ENCODE measurements at regions not wholly inside any gene's neighbourhood (a gene's known extent, or its start where the extent isn't known, plus 50 kb on each side); places are given as distances from the start of the nearest gene placed in this dataset.

DNA sequence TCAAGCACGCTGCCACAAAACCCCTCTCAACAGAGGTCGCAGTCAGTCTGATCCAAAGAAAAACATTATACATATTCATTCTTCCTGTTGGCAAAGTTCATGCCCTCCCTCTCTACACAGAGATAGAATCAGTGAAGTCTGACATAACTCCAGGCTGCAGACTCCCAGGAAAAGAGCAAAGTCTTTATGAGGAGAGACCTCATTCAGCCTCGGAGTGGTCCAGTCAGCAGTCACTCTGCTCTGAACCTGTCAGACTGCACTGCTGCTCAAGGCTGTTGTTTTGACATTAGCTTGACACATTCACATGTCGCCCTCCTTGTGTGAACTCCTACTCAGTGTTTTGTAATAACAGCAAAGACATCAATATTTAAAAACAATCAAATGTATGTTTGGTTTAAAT lies 241.2 kb upstream of the G2E3 start:
- H3K27me3 ChIP-seq (ENCODE audit: insufficient read depth, poor library complexity, severe bottlenecking) = peaks cover 6% of the 10 kb centered on the region
- TF ChIP-seq GABPA (IDR thresholded peaks at IDR 0.05; ENCODE audit: low read depth) = no peak
- TF ChIP-seq, protein P1, sequence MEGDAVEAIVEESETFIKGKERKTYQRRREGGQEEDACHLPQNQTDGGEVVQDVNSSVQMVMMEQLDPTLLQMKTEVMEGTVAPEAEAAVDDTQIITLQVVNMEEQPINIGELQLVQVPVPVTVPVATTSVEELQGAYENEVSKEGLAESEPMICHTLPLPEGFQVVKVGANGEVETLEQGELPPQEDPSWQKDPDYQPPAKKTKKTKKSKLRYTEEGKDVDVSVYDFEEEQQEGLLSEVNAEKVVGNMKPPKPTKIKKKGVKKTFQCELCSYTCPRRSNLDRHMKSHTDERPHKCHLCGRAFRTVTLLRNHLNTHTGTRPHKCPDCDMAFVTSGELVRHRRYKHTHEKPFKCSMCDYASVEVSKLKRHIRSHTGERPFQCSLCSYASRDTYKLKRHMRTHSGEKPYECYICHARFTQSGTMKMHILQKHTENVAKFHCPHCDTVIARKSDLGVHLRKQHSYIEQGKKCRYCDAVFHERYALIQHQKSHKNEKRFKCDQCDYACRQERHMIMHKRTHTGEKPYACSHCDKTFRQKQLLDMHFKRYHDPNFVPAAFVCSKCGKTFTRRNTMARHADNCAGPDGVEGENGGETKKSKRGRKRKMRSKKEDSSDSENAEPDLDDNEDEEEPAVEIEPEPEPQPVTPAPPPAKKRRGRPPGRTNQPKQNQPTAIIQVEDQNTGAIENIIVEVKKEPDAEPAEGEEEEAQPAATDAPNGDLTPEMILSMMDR (IDR thresholded peaks at IDR 0.05; ENCODE audit: insufficient read depth, low read length) = no peak
- TF ChIP-seq POLR2AphosphoS5 (IDR thresholded peaks at IDR 0.05; ENCODE audit: low read depth) = no peak

DNA sequence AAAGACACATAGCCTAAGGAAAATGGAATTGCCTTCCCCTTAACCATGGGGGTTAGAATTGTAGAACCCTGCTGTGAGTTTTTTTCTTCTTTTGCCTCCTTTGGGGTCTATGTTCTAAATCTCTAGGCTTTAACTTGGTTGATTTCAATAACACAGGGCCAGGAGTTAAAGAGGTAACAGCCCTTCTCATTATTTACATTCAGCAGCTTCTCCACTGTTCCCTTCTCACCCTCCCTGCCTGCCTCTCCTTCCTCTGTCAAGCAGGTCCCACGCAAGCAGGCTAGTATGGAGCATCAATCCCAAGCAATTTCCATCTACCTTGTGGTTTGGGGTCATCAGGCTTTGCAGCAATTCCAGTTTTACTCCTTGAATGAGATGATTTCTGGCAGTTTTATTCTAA lies 236.1 kb upstream of the G2E3 start:
- TF ChIP-seq POLR2AphosphoS5 (IDR thresholded peaks at IDR 0.05; ENCODE audit: low read depth) (no peak), SPI1 (IDR thresholded peaks at IDR 0.05; ENCODE audit: borderline replicate concordance, low read depth) (no peak), GABPA (IDR thresholded peaks at IDR 0.05; ENCODE audit: low read depth) (no peak)
- TF ChIP-seq, protein P2, sequence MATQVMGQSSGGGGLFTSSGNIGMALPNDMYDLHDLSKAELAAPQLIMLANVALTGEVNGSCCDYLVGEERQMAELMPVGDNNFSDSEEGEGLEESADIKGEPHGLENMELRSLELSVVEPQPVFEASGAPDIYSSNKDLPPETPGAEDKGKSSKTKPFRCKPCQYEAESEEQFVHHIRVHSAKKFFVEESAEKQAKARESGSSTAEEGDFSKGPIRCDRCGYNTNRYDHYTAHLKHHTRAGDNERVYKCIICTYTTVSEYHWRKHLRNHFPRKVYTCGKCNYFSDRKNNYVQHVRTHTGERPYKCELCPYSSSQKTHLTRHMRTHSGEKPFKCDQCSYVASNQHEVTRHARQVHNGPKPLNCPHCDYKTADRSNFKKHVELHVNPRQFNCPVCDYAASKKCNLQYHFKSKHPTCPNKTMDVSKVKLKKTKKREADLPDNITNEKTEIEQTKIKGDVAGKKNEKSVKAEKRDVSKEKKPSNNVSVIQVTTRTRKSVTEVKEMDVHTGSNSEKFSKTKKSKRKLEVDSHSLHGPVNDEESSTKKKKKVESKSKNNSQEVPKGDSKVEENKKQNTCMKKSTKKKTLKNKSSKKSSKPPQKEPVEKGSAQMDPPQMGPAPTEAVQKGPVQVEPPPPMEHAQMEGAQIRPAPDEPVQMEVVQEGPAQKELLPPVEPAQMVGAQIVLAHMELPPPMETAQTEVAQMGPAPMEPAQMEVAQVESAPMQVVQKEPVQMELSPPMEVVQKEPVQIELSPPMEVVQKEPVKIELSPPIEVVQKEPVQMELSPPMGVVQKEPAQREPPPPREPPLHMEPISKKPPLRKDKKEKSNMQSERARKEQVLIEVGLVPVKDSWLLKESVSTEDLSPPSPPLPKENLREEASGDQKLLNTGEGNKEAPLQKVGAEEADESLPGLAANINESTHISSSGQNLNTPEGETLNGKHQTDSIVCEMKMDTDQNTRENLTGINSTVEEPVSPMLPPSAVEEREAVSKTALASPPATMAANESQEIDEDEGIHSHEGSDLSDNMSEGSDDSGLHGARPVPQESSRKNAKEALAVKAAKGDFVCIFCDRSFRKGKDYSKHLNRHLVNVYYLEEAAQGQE (IDR thresholded peaks at IDR 0.05; ENCODE audit: insufficient replicate concordance, low read depth) = no peak
- TF ChIP-seq, protein P1 (IDR thresholded peaks at IDR 0.05; ENCODE audit: insufficient read depth, low read length) = no peak
- no peak for DNase-seq (ENCODE audit: low read depth in 1 of 2, low spot score in 1 of 2)
- H3K27me3 ChIP-seq (ENCODE audit: insufficient read depth, poor library complexity, severe bottlenecking) = peaks cover 6% of the 10 kb centered on the region
- no peak overlapping the region for H3K27ac ChIP-seq (replicated peaks)
- no peak overlapping the region for H3K4me3 ChIP-seq (replicated peaks; ENCODE audit: insufficient read depth, low read length)

More for the DNA sequence above, 241.2 kb upstream of the G2E3 start:
- no peak overlapping the region for H3K4me3 ChIP-seq (replicated peaks; ENCODE audit: insufficient read depth, low read length)
- no peak overlapping the region for H3K27ac ChIP-seq (replicated peaks)
- no peak for DNase-seq (ENCODE audit: low read depth in 1 of 2, low spot score in 1 of 2)

DNA sequence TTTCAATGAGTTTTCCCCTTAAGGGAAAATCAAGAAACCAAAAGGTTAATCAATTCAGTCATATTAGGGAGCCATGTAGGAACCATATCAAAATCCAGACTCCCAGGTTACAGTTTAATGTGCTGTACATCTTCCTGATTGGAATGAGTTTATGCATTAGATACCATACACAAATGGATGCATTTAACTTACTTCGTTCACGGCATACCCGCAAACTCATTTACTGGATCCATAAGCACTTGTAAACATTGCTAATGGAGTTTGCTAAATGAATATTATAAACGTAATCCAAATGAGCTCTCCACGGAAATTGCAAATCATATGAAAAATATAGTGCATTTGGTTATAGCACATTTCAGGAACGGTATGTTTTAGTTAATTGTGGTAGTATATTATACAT lies 228.9 kb upstream of the G2E3 start:
- Histone ChIP-seq H3K27me3 (ENCODE audit: insufficient read depth, poor library complexity, severe bottlenecking) (peaks cover 4% of the 10 kb centered on the region), H3K27ac (replicated peaks) (no peak overlapping the region), H3K4me3 (replicated peaks; ENCODE audit: insufficient read depth, low read length) (no peak overlapping the region)
- no peak for TF ChIP-seq GABPA (IDR thresholded peaks at IDR 0.05; ENCODE audit: low read depth)
- TF ChIP-seq SPI1 (IDR thresholded peaks at IDR 0.05; ENCODE audit: borderline replicate concordance, low read depth) = no peak
- TF ChIP-seq, protein P1 (IDR thresholded peaks at IDR 0.05; ENCODE audit: insufficient read depth, low read length) = no peak
- no peak for TF ChIP-seq POLR2AphosphoS5 (IDR thresholded peaks at IDR 0.05; ENCODE audit: low read depth)
- TF ChIP-seq, protein P2 (IDR thresholded peaks at IDR 0.05; ENCODE audit: insufficient replicate concordance, low read depth) = no peak
- DNase-seq (ENCODE audit: low read depth in 1 of 2, low spot score in 1 of 2) = no peak

GRCh38 chr14:30330445-30330844 lies 228.5 kb upstream of the G2E3 start:
- H3K4me3 ChIP-seq (replicated peaks; ENCODE audit: insufficient read depth, low read length) = no peak overlapping the region
- peaks cover 4% of the 10 kb centered on the region for H3K27me3 ChIP-seq (ENCODE audit: insufficient read depth, poor library complexity, severe bottlenecking)
- no peak for DNase-seq (ENCODE audit: low read depth in 1 of 2, low spot score in 1 of 2)
- no peak overlapping the region for H3K27ac ChIP-seq (replicated peaks)
- TF ChIP-seq, protein P1 (IDR thresholded peaks at IDR 0.05; ENCODE audit: insufficient read depth, low read length) = no peak
- TF ChIP-seq SPI1 (IDR thresholded peaks at IDR 0.05; ENCODE audit: borderline replicate concordance, low read depth) (no peak), GABPA (IDR thresholded peaks at IDR 0.05; ENCODE audit: low read depth) (no peak), POLR2AphosphoS5 (IDR thresholded peaks at IDR 0.05; ENCODE audit: low read depth) (no peak)
- TF ChIP-seq, protein P2 (IDR thresholded peaks at IDR 0.05; ENCODE audit: insufficient replicate concordance, low read depth) = no peak

Data from HL-60 (cell line).